NOMO-1 (cell line): ENCODE measurements at regions not wholly inside any gene's neighbourhood (a gene's known extent, or its start where the extent isn't known, plus 50 kb on each side); places are given as distances from the start of the nearest gene placed in this dataset.

ENCODE experiments used
- DNase-seq, 2 experiments: peaks; one replicate each; lab custom pipeline; 2025; ENCODE audit not compliant: unreplicated experiment in 2 of 2; lab: John Stamatoyannopoulos, UW

DNA sequence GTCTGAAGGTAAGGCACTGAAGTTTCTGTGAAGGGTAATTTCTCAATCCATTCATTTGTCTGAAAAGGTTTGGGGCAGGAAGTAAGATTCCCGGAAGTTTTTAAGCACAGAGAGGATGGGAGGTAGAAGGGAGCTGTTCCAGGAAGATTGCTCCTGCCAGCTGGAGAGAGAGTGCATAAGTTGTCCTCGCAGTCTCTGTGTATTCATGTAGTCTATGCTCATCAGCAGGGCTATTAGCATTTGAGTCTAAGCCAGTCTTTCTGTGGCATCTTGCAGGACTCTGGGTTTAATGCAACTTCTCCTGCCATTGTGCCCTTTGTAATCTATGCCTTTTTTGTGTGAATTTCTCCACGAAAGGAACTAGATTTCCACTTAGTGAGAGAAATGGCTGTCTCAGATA lies 140.8 kb upstream of the FGGY start:
- DNase-seq: no peak

DNA sequence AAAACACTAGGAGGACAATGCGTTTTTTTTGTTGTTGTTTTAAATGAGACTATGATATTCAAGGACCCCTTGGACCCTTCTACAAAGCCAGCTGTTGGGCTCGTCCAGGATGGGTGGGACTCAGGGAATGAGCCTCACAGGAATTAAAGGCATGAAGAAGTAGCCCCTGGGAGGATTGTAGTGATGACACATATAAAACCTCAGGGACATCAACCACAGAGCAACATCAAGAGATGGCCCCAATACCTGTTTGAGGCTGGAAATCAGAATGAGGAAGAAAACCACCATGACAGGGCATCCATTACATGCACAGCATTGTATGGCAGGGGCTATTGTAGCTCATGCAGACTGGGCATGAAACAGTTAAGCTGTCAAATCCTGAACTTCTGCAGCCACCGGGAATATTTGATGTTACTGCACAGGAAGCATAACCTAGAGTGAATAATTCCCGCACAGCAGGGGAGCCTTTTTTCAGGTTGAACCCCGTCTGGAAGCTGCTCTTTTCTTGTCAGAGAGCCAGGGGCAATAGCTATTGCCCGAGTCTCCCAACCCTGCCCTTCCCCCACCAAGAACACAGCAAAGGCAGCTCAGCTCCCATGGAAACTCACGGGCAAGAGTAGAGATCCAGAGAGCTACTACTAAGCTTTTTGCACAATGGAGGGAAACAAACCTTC lies 140.2 kb upstream of the FGGY start:
- DNase-seq: no peak

DNA sequence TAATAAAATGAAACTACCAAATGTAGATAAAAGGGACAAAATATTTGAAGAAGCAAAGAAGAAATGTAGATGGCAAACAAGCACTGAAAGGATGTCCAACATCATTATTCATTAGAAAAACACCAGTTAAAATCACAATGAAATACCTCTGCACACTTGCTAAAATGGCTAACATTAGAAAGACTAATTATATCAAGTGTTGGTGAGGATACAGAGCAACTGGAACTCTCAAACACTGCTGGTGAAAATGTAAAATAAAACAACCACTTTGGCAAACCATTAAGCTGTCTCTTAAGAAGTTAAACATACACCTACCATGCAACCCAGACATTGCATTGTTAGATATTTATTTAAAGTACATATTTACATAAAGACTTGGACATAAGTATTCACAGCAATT lies 138.6 kb upstream of the FGGY start:
- no peak for DNase-seq

DNA sequence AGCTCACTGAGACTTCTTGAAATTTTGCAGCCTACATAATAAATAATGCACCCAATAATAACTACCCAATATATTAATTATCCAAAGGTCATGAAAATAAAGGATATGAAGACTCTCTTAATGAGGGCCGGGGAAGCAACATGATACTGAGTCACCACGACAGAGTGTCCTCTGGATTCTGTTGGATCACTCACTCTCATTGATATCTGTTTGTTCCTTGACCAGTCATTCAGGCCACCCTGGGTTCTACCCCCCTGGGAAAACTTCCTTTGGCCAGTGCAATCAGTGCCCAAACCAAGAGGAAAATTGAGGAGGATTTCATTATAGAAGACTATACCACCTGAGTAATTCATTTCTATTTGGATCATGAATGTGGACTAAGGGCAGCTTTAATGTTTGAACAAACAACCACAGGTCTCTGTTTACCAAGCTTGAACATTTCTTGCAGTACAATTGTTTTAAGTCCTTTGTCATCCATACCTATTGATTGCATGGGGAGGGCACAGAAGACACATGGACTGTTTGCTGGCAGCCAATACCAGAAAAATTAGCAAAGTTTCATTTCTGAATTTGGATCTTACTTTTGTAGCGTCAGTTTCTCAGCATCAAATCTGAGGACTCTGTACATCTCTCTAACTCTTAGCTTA lies 137.2 kb upstream of the FGGY start:
- no peak for DNase-seq

DNA sequence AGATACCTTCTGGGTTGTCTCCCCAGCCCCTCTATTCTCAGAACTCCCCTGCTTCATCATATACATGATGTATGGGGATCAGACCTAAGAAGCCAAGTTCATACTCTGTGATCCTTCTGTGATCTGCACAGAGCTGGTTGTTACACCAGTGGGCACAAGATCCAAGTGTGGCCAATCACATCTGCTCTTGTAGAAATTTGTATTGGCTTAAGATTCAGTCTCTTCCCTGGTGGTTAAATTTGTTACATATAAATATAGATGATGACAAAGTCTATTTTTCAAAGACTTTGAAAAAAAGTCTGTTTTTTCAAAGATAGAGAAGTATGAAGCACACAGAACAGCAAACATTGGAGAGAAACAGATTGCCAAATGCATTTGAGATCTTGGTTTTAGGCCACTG lies 135.8 kb upstream of the FGGY start:
- DNase-seq: no peak

DNA sequence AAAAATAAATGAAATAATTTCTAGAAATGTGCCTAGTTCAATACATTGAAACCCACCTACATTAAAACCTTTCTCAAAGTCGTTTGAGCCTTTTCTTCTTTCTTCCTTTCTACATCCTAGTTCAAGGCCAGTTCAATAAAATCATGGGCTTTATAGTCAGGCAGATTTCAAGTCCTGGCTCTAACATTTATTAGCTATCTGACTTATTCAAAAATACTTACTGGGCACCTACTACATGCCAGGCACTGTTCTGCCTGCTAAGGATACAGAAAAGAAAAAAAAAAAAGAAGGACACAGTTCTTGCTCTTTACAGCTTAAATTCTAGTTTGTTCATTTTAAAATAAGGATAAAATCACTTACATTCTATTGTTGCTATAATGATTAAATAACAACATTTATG lies 134.2 kb upstream of the FGGY start:
- no peak for DNase-seq

DNA sequence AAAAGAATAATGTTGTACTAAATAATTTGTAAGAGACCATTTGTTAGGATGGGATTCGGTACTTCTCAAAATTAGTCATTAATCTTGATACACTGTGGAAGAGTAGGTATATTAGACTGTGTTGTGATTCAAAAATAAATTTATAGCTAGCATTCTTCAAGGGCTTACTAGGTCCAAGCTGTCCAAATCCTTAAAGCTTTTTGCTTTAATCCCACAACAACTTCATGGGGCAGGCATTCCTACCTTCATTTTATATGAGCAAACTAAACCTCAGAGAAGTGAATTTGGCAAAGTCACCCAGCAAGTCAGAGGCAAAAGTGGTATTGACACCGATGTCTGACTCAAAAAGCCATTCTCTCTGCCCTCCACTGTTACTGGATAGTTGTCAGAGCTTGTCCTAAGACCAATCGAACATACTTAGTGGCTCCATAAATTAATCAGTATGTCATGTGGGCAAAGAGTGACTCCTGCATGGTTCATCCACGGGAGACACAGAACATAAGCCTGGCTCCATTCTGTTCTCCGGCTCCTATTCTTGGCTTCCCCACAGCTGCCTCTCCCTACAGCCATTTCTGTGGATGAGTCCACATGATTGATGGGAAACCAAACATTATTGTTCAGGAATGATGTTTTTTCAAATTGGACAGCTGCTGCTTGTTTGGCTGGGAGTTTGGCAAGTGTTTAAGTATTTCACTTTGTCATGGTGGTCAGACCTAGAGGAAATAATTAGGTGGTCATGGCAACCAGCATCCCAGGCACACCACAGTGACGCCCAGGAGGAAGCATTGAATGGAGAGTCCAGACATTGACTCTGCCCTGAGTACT lies 133.4 kb upstream of the FGGY start:
- peak in 1 of 2 experiments; percentile 63 for DNase-seq

DNA sequence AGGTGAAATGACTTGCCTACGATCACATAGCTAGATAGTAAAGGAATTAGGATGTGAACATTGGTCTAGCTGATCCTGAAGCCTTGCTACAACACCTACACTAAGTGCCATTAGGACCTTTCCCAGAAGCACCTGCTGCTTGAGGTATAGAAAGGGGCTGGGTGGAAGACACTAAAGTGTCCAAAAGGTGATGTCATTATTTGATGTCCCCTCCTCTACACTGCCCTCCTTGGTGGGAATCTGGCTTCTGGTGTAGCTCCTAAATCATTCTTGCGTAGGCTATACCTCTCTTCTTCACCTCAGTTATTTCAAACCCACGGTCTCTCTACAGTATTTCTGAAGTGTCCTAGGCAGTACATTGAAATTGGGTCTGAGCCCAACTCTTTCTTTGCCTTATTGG lies 132.5 kb upstream of the FGGY start:
- no peak for DNase-seq

DNA sequence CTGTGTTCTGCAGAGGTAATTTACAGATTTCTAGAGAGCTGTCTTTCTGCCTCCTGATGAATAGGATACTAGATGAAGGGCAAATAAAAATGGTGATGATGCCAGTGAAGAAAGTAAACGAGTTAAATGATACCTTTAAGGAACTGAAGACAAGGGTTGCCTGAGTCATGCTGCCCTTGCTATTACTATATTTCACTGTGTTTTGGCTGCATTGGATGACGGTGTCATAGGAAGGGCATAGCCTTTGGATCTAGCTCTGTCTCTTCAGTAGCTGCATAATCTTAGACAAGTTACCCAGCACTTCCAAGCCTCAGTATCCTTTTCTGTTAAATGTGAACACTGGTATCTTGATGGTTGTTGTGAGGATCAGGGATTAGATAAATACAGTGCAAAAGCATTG lies 131.5 kb upstream of the FGGY start:
- no peak for DNase-seq

DNA sequence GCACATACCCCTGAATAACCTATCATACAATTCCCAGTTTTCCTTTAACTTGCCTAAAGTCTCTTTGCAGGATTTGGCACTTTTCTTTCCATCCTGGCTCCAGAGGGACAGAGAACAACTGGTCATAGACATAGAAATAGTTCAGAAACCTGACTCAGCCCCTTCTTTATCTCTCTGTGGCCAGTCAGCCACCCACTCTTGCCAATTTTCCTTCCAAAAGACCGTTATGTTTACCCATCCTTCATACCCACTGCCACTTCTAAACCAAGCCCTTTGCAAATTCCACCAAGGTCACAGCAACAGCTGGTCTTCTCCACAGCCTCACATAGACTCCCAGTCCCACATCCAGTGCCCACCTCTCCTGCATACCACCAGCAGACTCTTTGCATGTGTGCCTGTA lies 127.2 kb upstream of the FGGY start:
- no peak for DNase-seq

DNA sequence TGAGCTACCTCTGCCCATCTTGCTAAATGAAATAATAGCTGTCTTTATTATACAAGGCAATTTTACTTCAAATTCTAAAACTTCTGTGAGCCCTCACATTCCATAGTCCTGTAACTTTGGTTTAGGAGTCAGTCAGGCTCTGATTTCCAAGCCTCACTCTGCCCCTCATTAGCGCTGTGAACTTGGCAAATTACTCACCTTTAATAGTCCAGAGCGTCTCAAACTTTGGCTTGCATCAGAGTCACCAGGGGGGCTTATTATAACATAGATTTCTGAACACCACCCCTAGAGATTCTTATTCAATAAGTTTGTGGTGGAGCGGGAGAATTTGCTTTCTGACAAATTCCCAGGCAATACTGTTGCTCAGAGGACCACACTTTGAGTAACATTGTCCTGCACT lies 126.2 kb upstream of the FGGY start:
- DNase-seq: no peak

DNA sequence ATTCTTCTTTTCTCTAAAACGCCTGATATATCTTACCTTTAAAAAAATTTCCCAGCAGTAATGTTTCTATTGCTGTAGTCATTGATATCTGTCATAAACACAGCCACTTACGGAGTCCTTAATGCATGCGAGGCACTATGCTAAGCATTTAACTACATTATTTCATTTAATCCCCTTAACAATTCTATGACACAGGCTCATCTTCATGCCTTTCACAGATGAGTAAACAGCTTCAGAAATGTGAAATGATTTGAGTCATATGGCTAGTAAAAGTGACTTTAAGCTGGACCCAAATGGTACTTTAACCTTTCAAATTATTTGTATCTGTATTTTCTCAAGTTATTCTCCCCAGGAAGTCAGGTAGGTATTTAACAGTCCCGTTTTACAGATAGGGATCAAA lies 125.1 kb upstream of the FGGY start:
- DNase-seq: no peak

DNA sequence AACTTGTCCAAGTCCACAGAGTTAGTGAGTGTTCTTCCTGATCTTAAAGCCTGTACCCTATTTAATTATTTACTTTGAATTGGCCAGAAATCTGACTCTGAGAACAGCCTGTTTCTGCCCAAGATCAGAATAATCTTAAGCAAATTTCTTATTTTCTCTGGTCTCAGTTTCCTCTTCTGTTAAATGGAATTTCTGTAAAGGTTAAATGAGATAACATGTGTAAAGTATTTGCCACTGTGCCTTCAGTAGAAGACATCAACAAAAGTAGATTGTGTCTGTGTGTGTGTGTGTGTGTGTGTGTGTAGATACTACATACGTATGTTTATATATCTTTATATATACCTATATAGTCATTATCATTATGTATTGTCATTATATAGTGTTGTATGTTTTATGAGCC lies 124.2 kb upstream of the FGGY start:
- DNase-seq: no peak

DNA sequence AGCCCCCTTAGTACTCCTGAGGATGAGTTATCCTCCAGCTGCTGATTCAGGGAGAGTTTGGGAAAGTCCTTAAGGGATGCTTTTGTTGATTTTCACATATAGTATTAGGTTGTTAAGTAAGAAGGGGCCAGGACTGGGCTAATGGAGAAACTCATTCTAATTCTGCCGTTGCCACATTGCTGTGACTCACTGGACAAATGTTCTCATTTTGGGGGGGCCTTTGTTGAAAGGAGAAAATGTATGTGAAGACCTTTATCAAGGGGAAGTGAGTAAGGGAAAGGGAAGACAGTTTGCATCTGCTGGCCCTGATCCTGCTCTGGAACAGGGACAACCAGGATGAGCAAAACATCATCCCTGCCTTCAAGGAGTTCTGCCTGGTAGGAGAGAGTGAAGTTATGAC lies 123.2 kb upstream of the FGGY start:
- DNase-seq: peak in 1 of 2 experiments; percentile 21

DNA sequence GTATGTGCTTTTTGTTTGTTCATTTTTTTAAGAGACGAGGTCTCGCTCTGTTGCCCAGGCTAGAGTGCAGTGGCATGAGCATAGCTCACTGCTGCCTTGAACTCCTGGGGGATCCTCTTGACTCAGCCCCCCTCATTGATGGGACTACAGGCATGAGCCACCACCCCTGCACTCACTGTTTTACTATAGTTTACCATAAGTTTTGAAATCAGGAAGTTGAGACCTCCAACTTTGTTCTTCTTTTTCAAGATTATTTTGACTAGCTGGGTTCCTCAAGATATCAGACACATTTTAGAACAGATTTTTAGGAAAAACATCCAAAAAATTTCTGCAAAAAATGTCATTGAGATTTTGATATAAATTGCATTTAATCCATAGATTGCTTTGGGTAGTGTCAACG lies 120.4 kb upstream of the FGGY start:
- DNase-seq: peak in 1 of 2 experiments; percentile 35

DNA sequence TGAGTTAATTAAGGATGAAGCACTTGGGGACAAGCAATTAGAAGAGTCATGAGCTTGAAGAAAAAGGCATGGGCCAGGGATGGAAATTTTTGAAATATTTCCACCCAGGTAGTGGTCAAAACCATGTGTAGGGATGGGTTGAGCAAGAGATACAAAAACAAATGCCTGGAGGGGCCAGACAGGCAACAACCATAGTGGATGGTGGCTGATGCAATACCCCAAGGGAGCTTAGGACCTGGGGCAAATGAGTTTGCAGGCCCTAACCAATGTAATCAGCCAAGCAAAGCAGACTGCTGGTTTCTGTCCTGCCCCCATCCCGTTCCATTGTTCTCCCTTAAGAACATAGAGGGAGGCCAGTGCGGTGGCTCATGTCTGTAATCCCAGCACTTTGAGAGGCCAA lies 119.1 kb upstream of the FGGY start:
- DNase-seq: no peak

DNA sequence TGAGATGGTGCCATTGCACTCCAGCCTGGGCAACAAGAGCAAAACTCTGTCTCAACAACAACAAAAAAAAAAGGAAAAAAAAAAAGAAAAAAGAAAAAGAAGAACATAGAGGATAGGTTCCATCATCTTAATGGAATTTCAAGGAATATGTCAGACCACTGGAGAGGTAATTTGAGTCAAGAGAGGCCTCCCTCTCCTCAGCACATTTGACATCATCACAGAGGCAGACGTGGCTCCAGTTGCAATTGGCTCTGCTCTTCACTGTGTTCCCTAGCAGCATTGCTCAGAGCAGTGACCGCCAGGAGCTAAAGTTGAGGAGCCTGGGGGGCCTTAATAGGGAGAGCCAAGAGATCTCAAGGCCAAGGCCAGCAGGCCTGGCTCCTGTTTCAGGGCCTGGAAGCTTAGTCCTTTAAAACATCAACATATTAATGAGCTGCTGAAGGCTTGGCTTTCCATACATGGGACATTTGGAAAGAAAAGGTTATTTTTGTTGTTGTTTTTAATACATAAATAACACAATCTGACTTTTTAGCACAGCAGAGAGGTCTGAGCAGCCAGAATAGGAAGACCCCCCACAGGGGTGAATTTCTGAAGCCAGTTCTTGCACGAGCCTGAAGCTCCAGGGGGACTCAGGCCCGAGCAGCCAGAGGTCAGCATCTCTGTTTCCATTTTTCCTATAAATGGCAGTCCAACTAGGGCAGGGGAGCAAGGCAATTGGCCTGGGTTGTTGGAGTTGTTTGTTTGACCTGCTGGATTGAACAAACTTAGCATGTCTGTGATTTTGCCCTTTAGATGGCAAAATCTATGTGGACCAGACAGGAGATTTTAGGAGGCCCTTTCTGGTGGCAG lies 118.3 kb upstream of the FGGY start:
- no peak for DNase-seq

DNA sequence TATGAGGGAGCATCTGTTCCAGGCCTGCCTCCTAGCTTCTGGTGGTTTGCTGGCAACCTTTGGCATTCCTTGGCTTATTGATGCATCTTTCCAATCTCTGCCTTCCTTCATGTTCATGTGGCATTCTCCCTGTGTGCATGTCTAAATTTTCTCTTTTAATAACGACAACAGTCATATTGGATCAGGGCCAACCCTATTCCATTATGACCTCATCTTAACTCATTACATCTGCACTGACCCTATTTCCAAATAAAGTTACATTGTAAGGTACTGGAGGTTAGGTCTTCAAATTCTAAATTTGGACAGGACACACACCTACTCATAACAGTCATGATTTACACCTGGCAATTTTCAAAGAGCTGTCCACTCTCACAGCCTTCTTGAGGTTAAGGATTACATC lies 117.2 kb upstream of the FGGY start:
- no peak for DNase-seq

DNA sequence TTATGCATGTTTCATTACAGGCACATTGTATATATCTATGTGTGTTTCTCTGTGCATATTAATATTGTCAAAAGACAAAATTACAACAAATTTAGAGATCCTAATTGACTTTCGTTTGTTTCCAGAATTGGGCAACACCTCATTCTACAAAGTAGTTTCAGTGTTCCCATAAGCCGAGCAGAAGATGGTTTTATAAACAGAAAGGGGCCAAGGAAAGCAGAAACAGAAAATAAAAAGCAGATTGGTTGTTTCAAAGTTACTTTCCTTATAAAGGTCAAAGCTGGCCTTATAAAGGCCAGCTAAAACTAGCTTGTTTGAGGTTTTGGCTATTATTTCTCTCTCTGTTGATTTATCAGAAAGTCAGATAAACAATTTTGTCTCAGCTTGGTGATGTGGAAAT lies 116.2 kb upstream of the FGGY start:
- DNase-seq: no peak

DNA sequence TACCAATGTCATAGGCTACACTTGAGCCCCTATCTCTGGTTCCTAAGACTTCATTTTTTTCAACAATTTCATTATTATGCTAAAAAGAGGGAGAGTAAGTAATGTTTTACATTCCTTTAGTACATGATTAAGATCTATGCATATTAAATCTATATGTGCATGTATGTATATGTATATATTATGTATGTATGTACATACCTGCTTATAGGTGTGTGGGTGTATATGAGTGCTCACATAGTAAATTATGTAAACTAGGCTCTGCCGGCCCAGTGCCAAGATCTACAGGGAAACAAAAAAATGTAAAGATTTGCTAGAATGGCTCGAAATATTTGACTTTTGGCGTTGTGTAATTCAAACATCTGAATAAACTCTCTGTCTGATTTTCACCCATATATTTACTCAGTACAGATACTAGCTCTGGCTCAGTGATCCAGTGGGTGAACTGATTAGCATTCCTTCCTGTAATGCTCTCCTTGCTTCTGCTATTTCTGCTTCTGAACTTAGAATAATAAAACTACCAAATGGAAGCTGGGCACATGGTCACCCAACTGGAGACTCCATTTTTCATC lies 113.1 kb upstream of the FGGY start:
- no peak for DNase-seq
